HG02970 (cell line): ENCODE measurements at regions not wholly inside any gene's neighbourhood (a gene's known extent, or its start where the extent isn't known, plus 50 kb on each side); places are given as distances from the start of the nearest gene placed in this dataset.
"Not testable (repeated sequence)": the region's sequence is repeated elsewhere in the genome, so short reads cannot be mapped to it uniquely, and the experiment has no call there.

Source experiments
- ATAC-seq: cut with Tn5 transposase; IDR thresholded peaks from one replicate; pipeline ENCODE4 v1.9.1; 2021; ENCODE audit warnings: mild to moderate bottlenecking, moderate library complexity, moderate number of reproducible peaks; ENCODE audit not compliant: unreplicated experiment, low FRiP score

GRCh38 chr6:68032217-68032616 is 602.9 kb upstream of the ADGRB3 start:
- ATAC-seq: no peak

- ATAC-seq: no peak
Observed at GRCh38 chr6:68031054-68031453, 604.0 kb upstream of the ADGRB3 start.

GRCh38 chr6:68026483-68026882 is 608.6 kb upstream of the ADGRB3 start:
- no peak for ATAC-seq

- ATAC-seq: no peak
Observed at GRCh38 chr6:68025764-68026163, 609.3 kb upstream of the ADGRB3 start.

- ATAC-seq: no peak
Observed at GRCh38 chr6:68024570-68025269, 610.4 kb upstream of the ADGRB3 start.

GRCh38 chr6:68022968-68023367 is 612.1 kb upstream of the ADGRB3 start:
- not testable (repeated sequence) for ATAC-seq

- no peak for ATAC-seq
Observed at GRCh38 chr6:68013780-68014515, 621.1 kb upstream of the ADGRB3 start.

- no peak for ATAC-seq
Observed at GRCh38 chr6:68012822-68013221, 622.3 kb upstream of the ADGRB3 start.

GRCh38 chr6:68010936-68011335 is 624.1 kb upstream of the ADGRB3 start:
- no peak for ATAC-seq

GRCh38 chr6:68008445-68008844 is 626.6 kb upstream of the ADGRB3 start:
- ATAC-seq: no peak

GRCh38 chr6:68007717-68008116 is 627.4 kb upstream of the ADGRB3 start:
- ATAC-seq: no peak

GRCh38 chr6:67986694-67987232 is 648.3 kb upstream of the ADGRB3 start:
- ATAC-seq: no peak

- no peak for ATAC-seq
Observed at GRCh38 chr6:67976486-67976885, 658.6 kb upstream of the ADGRB3 start.

GRCh38 chr6:67974931-67975330 is 660.2 kb upstream of the ADGRB3 start:
- no peak for ATAC-seq

- no peak for ATAC-seq
Observed at GRCh38 chr6:67971812-67972211, 663.3 kb upstream of the ADGRB3 start.

GRCh38 chr6:67966830-67967229 is 668.3 kb upstream of the ADGRB3 start:
- ATAC-seq: no peak

- no peak for ATAC-seq
Observed at GRCh38 chr6:67956352-67956751, 678.7 kb upstream of the ADGRB3 start.

- ATAC-seq: no peak
Observed at GRCh38 chr6:67952948-67953347, 682.1 kb upstream of the ADGRB3 start.

GRCh38 chr6:67952121-67952520 is 683.0 kb upstream of the ADGRB3 start:
- no peak for ATAC-seq

- ATAC-seq: not testable (repeated sequence)
Observed at GRCh38 chr6:67947762-67948161, 687.3 kb upstream of the ADGRB3 start.

- no peak for ATAC-seq
Observed at GRCh38 chr6:67935976-67936477, 699.1 kb upstream of the ADGRB3 start.

- no peak for ATAC-seq
Observed at GRCh38 chr6:67933278-67933677, 701.8 kb upstream of the ADGRB3 start.
